Astrocyte of the cerebellum (primary cell): ENCODE measurements at regions not wholly inside any gene's neighbourhood (a gene's known extent, or its start where the extent isn't known, plus 50 kb on each side); places are given as distances from the start of the nearest gene placed in this dataset.

Source experiments
- DNase-seq: peaks from one replicate; pipeline ENCODE4 v3.0.0-alpha.2; 2011; ENCODE audit warnings: low read depth
- H3K4me3 ChIP-seq: 2 replicates; pipeline ENCODE4 v1.5.1; 2011; ENCODE audit warnings: mild to moderate bottlenecking, low read depth, low read length, moderate library complexity
- in situ Hi-C: cut with HindIII; loops from 2 replicates; pipeline ENCODE4 v1.10.0; 2017; ENCODE audit warnings: low sequenced_read_pairs
- TF ChIP-seq, protein P1 (sequence below): IDR thresholded peaks from 2 replicates; pipeline ENCODE4 v1.5.1; 2012; ENCODE audit warnings: low read length, low read depth, moderate library complexity, mild to moderate bottlenecking; ENCODE audit errors: missing control alignments

DNA sequence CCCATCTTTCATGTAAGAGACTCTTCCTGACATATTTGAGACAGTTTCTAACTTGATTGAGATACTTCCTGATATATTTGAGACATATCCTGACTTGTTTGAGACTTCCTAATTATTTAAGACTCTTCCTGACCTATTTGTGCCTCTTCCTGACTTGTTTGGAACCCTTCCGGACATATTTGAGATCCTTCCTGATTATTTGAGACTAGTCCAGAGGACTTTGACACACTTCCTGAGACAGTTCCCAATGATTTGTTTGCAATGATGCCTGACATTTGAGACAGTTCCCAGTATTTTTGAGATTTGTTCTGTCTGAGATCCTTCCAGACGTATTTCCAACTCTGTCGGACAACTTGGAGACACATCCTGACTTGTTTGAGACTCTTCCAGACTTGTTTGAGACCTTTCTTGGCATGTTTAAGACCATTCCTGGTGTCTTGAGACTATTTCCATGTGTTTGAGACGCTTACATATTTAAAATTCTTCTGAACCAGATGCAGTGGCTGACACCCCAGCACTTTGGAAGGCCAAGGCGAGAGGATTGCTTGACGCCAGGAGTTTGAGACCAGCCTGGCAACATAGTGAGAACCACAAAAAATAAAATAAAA, 118.9 kb upstream of the USP9X start:
- in situ Hi-C loops = no loop called here
- no peak for DNase-seq
- TF ChIP-seq, protein P1, sequence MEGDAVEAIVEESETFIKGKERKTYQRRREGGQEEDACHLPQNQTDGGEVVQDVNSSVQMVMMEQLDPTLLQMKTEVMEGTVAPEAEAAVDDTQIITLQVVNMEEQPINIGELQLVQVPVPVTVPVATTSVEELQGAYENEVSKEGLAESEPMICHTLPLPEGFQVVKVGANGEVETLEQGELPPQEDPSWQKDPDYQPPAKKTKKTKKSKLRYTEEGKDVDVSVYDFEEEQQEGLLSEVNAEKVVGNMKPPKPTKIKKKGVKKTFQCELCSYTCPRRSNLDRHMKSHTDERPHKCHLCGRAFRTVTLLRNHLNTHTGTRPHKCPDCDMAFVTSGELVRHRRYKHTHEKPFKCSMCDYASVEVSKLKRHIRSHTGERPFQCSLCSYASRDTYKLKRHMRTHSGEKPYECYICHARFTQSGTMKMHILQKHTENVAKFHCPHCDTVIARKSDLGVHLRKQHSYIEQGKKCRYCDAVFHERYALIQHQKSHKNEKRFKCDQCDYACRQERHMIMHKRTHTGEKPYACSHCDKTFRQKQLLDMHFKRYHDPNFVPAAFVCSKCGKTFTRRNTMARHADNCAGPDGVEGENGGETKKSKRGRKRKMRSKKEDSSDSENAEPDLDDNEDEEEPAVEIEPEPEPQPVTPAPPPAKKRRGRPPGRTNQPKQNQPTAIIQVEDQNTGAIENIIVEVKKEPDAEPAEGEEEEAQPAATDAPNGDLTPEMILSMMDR = no peak
- H3K4me3 ChIP-seq = no peak overlapping the region

GRCh38 chrX:40968180-40968579, 117.1 kb upstream of the USP9X start:
- no peak for DNase-seq
- in situ Hi-C loops = no loop called here
- no peak overlapping the region for H3K4me3 ChIP-seq
- TF ChIP-seq, protein P1 = no peak

DNA sequence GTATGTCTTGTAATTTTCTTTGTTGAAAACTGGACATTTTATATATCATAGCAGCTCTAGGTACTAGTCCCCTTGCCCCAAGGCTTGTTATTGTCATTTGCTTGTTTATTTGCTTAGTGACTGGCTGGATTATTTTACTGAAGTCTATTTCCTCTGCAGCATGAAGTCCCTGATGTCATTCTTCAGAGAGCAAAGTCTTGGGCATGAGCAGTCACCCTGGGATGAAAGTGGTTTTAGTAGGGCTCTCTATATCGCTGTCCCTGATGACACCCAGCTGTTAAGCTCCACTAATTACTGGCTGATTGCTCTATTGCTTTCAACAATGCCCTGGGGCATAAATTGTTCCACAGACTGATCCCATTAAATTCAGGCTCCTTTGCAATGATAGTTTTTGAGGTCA, 113.5 kb upstream of the USP9X start:
- no peak overlapping the region for H3K4me3 ChIP-seq
- DNase-seq = no peak
- in situ Hi-C loops = no loop called here
- TF ChIP-seq, protein P1 = no peak

DNA sequence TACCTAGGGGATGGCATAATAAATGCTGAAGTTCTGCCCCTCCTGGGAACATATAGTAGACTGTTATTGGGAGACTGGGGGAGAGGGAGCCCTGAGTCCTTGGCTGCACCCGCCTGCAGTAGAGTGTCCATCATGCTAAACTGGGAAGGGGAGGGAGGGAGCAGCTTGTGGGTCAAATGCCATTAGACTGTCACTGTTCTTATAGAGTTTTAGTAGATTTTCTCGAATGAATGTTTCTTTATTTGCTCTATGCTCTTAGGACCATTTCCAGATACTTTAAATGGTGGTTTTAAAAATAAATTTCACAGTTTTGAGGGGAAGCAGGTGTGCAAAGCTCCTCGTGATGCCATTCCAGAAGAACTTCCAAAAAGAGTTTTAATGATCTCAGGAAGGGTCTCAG, 111.6 kb upstream of the USP9X start:
- TF ChIP-seq, protein P1 = no peak
- in situ Hi-C loops = no loop called here
- no peak overlapping the region for H3K4me3 ChIP-seq
- DNase-seq = no peak

DNA sequence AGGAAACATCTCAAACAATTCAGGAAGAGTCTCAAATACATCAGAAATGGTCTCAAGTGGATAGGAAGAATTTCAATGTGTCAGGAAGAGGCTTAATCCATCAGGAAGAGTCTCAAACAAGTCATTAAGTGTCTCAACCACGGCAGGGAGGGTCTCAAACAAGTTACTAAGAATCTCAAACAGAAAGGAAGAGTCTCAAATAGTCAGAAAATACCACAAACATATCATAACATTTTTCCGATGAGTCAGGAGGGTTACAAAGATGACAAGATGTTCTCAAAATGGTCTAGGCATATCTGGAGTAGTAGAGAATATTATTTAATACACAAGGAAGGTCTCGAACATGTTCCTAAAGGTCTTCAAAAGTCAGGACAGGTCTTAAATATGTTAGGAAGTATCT, 109.3 kb upstream of the USP9X start:
- in situ Hi-C loops = no loop called here
- TF ChIP-seq, protein P1 = no peak
- no peak for DNase-seq
- H3K4me3 ChIP-seq = no peak overlapping the region

DNA sequence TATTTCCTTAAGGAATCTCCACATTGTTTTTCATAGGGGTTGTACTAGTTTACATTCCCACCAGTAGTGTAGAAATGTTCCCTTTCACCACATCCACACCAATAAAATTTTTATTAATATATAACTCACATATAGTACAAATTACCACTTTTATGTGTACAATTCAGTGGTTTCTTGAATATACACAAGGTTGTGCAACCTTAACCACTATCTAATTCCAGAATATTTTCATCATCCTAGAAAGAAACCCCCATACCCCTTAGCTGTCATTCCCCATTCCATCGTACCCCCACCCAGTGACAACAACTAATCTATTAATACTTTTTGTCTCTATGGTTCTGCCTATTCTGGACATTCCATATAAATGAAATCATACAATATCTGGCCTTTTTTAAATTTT, 108.3 kb upstream of the USP9X start:
- no peak for DNase-seq
- no peak overlapping the region for H3K4me3 ChIP-seq
- TF ChIP-seq, protein P1 = no peak
- in situ Hi-C loops = no loop called here
